Stimulated activated effector memory CD8-positive, alpha-beta T cell treated with anti-CD3 and anti-CD28 coated beads, Interleukin-12 subunit alpha, Interleukin-12 subunit beta, amount 100 ng/mL, for 72 hours (primary cell): ENCODE measurements at regions not wholly inside any gene's neighbourhood (a gene's known extent, or its start where the extent isn't known, plus 50 kb on each side); places are given as distances from the start of the nearest gene placed in this dataset.
"Not testable (repeated sequence)": the region's sequence is repeated elsewhere in the genome, so short reads cannot be mapped to it uniquely, and the experiment has no call there.

Experiments used
- ATAC-seq: fragments of 150-1000 bp; cut with Tn5 transposase; 2 replicates; pipeline ENCODE4 v1.10.0; 2021
- DNase-seq, 2 donors: peaks; one replicate each; pipeline ENCODE4 v3.0.0; 2021 to 2022; ENCODE audit warnings: low spot score in 2 of 2
- H3K27ac Mint-ChIP-seq: one replicate; pipeline ENCODE4 v1.8.0; 2022; ENCODE audit warnings: mild to moderate bottlenecking, mixed read lengths
- H3K36me3 Mint-ChIP-seq: one replicate; pipeline ENCODE4 v1.8.0; 2022; ENCODE audit warnings: mild to moderate bottlenecking, mixed read lengths
- H3K4me1 Mint-ChIP-seq: one replicate; pipeline ENCODE4 v1.8.0; 2022; ENCODE audit warnings: mixed read lengths
- H3K4me3 Mint-ChIP-seq: one replicate; pipeline ENCODE4 v1.8.0; 2022; ENCODE audit warnings: mild to moderate bottlenecking, mixed read lengths
- H3K9me3 Mint-ChIP-seq: one replicate; pipeline ENCODE4 v1.8.0; 2022; ENCODE audit warnings: mixed read lengths

DNA sequence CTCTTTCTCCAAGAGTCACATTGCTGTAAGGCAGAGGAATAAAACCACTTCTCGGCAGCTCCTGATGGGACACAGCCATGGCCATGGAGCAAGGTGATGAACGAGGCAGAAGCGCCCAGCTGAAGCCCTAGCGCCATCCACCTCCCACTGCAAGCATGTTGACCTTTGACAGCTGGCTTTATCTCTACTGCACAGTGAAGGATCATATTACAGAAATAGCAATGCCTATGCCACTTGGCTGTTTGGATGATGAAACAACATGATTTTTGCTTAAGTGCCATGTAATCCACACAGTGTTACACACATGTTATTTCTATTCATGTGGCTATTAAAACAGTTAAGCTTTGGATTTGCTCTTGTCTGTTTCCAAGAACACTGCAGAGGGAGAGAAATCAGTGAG is 167.7 kb downstream of the VAPA start:
- Mint-ChIP-seq H3K4me3 (no peak overlapping the region), H3K4me1 (no peaks in the 10 kb centered on the region), H3K27ac (no peak overlapping the region), H3K9me3 (peaks cover 8% of the 10 kb centered on the region), H3K36me3 (no peaks in the 10 kb centered on the region)
- DNase-seq (no peak), ATAC-seq (no peak)

- ATAC-seq, result no peak
- Mint-ChIP-seq H3K36me3 (no peaks in the 10 kb centered on the region), H3K27ac (no peak overlapping the region), H3K4me1 (no peaks in the 10 kb centered on the region), H3K9me3 (peaks cover 8% of the 10 kb centered on the region), H3K4me3 (no peak overlapping the region)
- DNase-seq, result no peak
Observed at GRCh38 chr18:10085416-10085815, 171.6 kb downstream of the VAPA start.

GRCh38 chr18:10085876-10086275 is 172.1 kb downstream of the VAPA start:
- DNase-seq, result no peak
- Mint-ChIP-seq H3K9me3 (peaks cover 8% of the 10 kb centered on the region), H3K36me3 (no peaks in the 10 kb centered on the region), H3K27ac (no peak overlapping the region), H3K4me3 (no peak overlapping the region), H3K4me1 (no peaks in the 10 kb centered on the region)
- no peak for ATAC-seq

DNA sequence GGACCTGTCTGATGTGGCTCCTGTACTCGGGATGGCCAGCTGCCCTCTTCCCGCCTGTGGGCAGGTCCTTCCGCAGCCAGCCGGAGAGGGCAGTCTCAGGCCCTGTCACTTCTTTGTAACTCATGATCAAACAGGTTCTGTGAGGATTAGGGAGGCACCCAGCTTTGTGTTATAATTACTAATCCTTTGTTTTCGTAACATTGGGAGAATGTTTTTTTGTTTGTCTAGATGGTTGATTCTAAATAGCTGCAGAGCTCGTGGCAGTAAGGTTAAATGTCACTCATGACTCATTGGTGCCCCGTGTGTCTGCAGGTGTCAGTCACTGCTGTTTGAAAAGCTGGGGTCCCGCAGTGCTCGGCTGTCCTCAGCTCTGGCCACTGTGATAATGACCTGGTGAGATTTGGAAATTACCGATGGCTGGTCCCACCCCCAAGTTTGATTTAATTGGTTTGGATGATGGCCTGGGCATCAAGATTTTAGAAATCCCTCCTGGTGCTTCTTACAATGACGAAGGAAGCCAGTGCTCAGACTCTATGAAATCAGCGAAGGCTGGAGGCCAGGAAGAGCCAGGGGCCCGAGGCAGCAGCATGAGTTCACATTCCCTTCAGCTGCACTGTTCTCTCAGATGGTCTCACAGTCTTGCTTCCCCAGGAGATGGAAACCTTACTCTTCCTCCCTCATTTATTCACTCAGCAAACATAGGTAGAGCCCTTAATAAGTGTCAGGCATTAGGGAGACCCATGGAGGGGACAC is 172.8 kb downstream of the VAPA start:
- H3K27ac Mint-ChIP-seq, result no peak overlapping the region

DNA sequence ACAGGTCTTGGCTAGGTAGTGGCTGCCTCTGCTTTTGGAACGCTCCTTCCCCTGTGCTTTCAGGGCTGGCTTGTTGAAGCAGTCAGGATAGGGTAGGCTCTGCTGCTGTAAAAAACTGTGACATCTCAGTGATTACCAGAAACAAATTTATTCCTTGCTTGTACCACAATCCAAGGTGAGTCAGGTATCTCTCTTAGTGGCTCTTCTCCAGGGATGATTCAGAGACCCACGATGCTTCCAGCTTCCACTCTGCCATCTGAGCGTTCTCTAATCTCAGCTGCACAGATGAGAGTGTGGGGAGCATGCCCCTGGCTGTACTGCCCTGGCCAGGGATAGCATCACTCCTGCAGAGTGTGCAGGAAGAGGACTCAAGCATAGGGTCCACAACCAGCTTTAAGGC is 174.9 kb downstream of the VAPA start:
- no peak for ATAC-seq
- H3K9me3 Mint-ChIP-seq, result no peaks in the 10 kb centered on the region
- H3K27ac Mint-ChIP-seq, result no peak overlapping the region
- DNase-seq, result no peak
- no peaks in the 10 kb centered on the region for H3K36me3 Mint-ChIP-seq
- H3K4me1 Mint-ChIP-seq, result no peaks in the 10 kb centered on the region
- no peak overlapping the region for H3K4me3 Mint-ChIP-seq

More for the DNA sequence above, 172.8 kb downstream of the VAPA start:
- DNase-seq, result no peak
- no peak for ATAC-seq
- H3K36me3 Mint-ChIP-seq, result no peaks in the 10 kb centered on the region
- no peak overlapping the region for H3K4me3 Mint-ChIP-seq
- peaks cover 8% of the 10 kb centered on the region for H3K9me3 Mint-ChIP-seq
- no peaks in the 10 kb centered on the region for H3K4me1 Mint-ChIP-seq

- H3K27ac Mint-ChIP-seq, result no peak overlapping the region
- H3K4me3 Mint-ChIP-seq, result no peak overlapping the region
- no peaks in the 10 kb centered on the region for H3K9me3 Mint-ChIP-seq
- ATAC-seq (no peak), DNase-seq (no peak)
- H3K4me1 Mint-ChIP-seq, result no peaks in the 10 kb centered on the region
- H3K36me3 Mint-ChIP-seq, result no peaks in the 10 kb centered on the region
Observed at GRCh38 chr18:10089881-10090280, 176.1 kb downstream of the VAPA start.

DNA sequence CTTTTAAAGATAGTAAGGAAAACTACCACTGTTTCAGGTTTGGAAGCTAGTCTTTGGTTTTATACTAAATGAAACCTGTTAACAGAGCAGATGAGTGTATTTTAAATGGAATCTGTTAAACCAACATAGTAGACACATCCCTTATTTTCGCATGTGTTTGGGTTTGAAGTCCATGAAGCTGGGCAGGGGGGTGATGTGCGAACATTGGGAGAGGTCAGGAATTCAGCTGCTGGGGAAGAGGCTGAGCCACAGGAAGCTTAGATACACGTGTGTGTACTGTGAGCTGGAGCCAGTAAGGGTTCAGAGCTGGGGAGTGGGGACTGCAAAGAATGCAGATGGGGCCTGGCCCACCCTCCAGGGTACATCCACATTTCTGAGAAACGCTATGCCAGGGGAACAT is 176.9 kb downstream of the VAPA start:
- no peaks in the 10 kb centered on the region for H3K36me3 Mint-ChIP-seq
- ATAC-seq, result no peak
- no peak for DNase-seq
- no peak overlapping the region for H3K4me3 Mint-ChIP-seq
- H3K4me1 Mint-ChIP-seq, result no peaks in the 10 kb centered on the region
- H3K27ac Mint-ChIP-seq, result no peak overlapping the region
- no peaks in the 10 kb centered on the region for H3K9me3 Mint-ChIP-seq

DNA sequence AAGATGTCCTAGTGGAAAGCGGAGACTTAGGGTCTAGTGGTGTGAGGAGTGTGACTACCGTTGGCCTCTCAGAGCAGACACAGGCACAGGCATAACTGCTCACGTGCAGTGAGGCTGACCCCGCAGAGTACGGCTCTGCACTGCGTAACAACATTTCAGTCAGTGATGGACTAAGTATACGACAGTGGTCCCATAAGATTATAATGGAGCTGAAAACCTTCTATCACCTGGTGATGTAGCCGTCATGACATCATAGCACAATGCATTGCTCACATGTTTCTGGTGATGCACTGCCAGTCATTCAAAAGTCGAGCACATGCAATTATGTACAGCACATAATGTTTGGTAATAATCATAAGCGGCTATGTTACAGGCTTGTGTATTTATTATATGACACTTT is 179.6 kb downstream of the VAPA start:
- no peak overlapping the region for H3K27ac Mint-ChIP-seq
- no peak for ATAC-seq
- no peak overlapping the region for H3K4me3 Mint-ChIP-seq

GRCh38 chr18:10094154-10094553 is 180.3 kb downstream of the VAPA start:
- H3K36me3 Mint-ChIP-seq, result no peaks in the 10 kb centered on the region
- ATAC-seq, result no peak
- H3K27ac Mint-ChIP-seq, result no peak overlapping the region
- H3K9me3 Mint-ChIP-seq, result no peaks in the 10 kb centered on the region
- no peaks in the 10 kb centered on the region for H3K4me1 Mint-ChIP-seq
- DNase-seq, result no peak
- no peak overlapping the region for H3K4me3 Mint-ChIP-seq

More for the DNA sequence above, 179.6 kb downstream of the VAPA start:
- Mint-ChIP-seq H3K9me3 (no peaks in the 10 kb centered on the region), H3K4me1 (no peaks in the 10 kb centered on the region), H3K36me3 (no peaks in the 10 kb centered on the region)
- DNase-seq, result no peak

GRCh38 chr18:10094655-10095054 is 180.8 kb downstream of the VAPA start:
- Mint-ChIP-seq H3K27ac (no peak overlapping the region), H3K36me3 (no peaks in the 10 kb centered on the region), H3K9me3 (no peaks in the 10 kb centered on the region), H3K4me1 (no peaks in the 10 kb centered on the region), H3K4me3 (no peak overlapping the region)
- DNase-seq (no peak), ATAC-seq (no peak)

DNA sequence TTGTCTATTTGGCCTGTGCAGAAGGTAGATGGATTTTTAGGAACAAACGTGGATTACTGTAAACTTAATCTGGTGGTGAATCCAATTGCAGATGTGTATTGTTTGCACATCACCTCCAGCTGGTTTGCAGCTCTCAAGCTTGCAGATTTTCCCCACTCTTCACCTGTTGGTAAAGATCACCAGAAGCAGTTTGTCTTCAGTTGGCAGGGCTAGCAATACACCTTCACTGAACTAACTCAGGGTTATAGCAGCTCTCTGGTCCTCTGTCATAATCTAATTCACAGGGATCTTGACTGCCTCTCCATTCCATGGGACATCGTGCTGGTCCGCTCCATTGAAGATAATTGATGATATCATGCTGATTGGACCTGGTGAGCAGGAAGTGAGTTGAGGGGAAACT is 181.5 kb downstream of the VAPA start:
- no peaks in the 10 kb centered on the region for H3K9me3 Mint-ChIP-seq
- no peak overlapping the region for H3K27ac Mint-ChIP-seq
- DNase-seq (no peak), ATAC-seq (no peak)
- H3K36me3 Mint-ChIP-seq, result no peaks in the 10 kb centered on the region
- no peaks in the 10 kb centered on the region for H3K4me1 Mint-ChIP-seq
- H3K4me3 Mint-ChIP-seq, result no peak overlapping the region

GRCh38 chr18:10099539-10100140 is 185.8 kb downstream of the VAPA start:
- H3K4me3 Mint-ChIP-seq, result no peak overlapping the region
- no peak for DNase-seq
- no peaks in the 10 kb centered on the region for H3K36me3 Mint-ChIP-seq
- no peak for ATAC-seq
- H3K4me1 Mint-ChIP-seq, result no peaks in the 10 kb centered on the region
- H3K9me3 Mint-ChIP-seq, result no peaks in the 10 kb centered on the region
- H3K27ac Mint-ChIP-seq, result no peak overlapping the region

GRCh38 chr18:10100196-10100595 is 186.4 kb downstream of the VAPA start:
- H3K27ac Mint-ChIP-seq, result no peak overlapping the region
- no peak overlapping the region for H3K4me3 Mint-ChIP-seq
- peaks cover under 1% of the 10 kb centered on the region for H3K9me3 Mint-ChIP-seq
- H3K4me1 Mint-ChIP-seq, result no peaks in the 10 kb centered on the region
- H3K36me3 Mint-ChIP-seq, result no peaks in the 10 kb centered on the region
- no peak for ATAC-seq
- no peak for DNase-seq

DNA sequence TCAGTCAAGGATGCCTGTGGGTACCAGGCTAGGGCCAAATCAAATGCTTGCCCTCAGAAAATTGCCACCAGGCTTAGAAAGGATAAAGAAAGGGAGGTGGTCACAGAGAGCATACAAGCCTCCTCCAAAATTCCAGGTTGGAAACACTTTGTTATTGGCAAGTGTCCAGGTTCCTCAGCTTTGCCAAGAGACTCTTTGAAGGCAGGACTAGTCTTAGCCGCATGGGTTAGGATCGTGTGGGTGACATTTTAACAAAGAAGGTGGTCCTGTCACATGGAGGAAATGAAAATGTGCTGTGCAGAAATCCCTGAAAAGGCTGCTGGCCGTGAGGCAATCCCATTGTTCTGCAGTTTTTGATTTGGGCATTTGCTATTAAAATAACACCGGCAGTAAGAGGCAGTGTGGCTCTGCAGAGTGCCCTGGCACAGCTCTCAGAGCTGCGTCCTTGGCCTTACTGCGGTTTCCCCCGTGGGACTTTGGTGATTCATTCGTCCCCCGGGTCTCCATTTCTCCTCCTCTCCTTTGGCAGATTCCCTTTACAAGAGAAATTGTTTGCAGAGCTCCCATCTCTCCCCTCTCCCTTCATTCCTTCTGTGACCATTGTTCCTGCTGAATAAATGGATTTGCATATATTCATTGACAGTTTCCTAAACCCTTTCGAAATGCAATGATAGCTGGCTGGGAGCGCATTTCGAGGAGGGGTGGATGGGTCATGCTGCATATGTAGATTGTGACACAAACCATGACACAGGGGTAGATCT is 187.3 kb downstream of the VAPA start:
- ATAC-seq (no peak), DNase-seq (no peak)
- no peak overlapping the region for H3K27ac Mint-ChIP-seq
- H3K36me3 Mint-ChIP-seq, result no peaks in the 10 kb centered on the region
- peaks cover 2% of the 10 kb centered on the region for H3K9me3 Mint-ChIP-seq
- no peaks in the 10 kb centered on the region for H3K4me1 Mint-ChIP-seq
- no peak overlapping the region for H3K4me3 Mint-ChIP-seq

- H3K27ac Mint-ChIP-seq, result no peak overlapping the region
- H3K4me3 Mint-ChIP-seq, result no peak overlapping the region
- H3K36me3 Mint-ChIP-seq, result no peaks in the 10 kb centered on the region
- H3K4me1 Mint-ChIP-seq, result no peaks in the 10 kb centered on the region
- DNase-seq, result no peak
- peaks cover 2% of the 10 kb centered on the region for H3K9me3 Mint-ChIP-seq
- ATAC-seq, result no peak
Observed at GRCh38 chr18:10101729-10102128, 187.9 kb downstream of the VAPA start.

DNA sequence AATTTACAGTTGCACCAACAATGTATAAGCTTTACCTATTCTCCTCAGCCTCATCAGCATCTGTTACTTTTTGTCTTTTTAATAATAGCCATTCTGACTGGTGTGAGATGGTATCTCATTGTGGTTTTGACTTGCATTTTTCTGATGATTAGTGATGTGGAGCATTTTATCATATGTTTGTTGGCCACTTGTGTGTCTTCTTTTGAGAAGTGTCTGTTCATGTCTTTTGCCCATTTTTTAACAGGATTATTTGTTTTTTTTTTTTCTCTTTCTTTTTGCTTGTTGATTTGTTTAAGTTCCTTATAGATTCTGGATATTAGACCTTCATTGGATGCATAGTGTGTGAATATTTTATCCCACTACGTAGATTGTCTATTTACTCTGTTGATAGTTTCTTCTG is 191.3 kb downstream of the VAPA start:
- not testable (repeated sequence) for H3K9me3 Mint-ChIP-seq, H3K4me3 Mint-ChIP-seq, DNase-seq, H3K27ac Mint-ChIP-seq, ATAC-seq, H3K4me1 Mint-ChIP-seq, H3K36me3 Mint-ChIP-seq
